SU-DHL-6 (cell line): ENCODE measurements at regions not wholly inside any gene's neighbourhood (a gene's known extent, or its start where the extent isn't known, plus 50 kb on each side); places are given as distances from the start of the nearest gene placed in this dataset.

Source experiments
- H2AFZ ChIP-seq: fragments of 200-600 bp; sonication (generic); 2 replicates; pipeline ENCODE4 v1.6.1; 2014; ENCODE audit warnings: low read depth, mild to moderate bottlenecking, moderate library complexity, mixed read lengths, antibody characterized with exemption, low read length; ENCODE audit not compliant: severe bottlenecking
- H3F3A ChIP-seq: fragments of 200-600 bp; shearing (Covaris generic); 2 replicates; pipeline ENCODE4 v1.6.0; 2016; ENCODE audit warnings: antibody characterized with exemption, mild to moderate bottlenecking; ENCODE audit not compliant: insufficient read depth
- H3K27ac ChIP-seq: fragments of 200-600 bp; sonication (generic); 2 replicates; pipeline ENCODE4 v1.5.1; 2016; ENCODE audit warnings: low read depth, mild to moderate bottlenecking, low read length, moderate library complexity, mixed read lengths
- H3K27me3 ChIP-seq: fragments of 200-600 bp; sonication (generic), shearing (Covaris generic); 2 replicates; pipeline ENCODE4 v1.6.0; 2014; ENCODE audit warnings: mild to moderate bottlenecking, low read length
- H3K36me3 ChIP-seq: fragments of 200-600 bp; sonication (generic); 2 replicates; pipeline ENCODE4 v1.6.1; 2014; ENCODE audit warnings: mild to moderate bottlenecking, low read length, mixed read lengths
- H3K4me2 ChIP-seq: fragments of 300-600, 200-600 bp; shearing (Covaris generic), sonication (generic); 2 replicates; pipeline ENCODE4 v1.6.0; 2014; ENCODE audit warnings: low read length, low read depth, mild to moderate bottlenecking; ENCODE audit not compliant: poor library complexity, severe bottlenecking
- H3K4me3 ChIP-seq: fragments of 200-600 bp; sonication (generic); 2 replicates; pipeline ENCODE4 v1.5.1; 2014; ENCODE audit warnings: antibody characterized with exemption, low read length, mild to moderate bottlenecking, mixed read lengths; ENCODE audit not compliant: insufficient read depth, poor library complexity, severe bottlenecking
- H3K79me2 ChIP-seq: fragments of 200-600 bp; sonication (generic); 2 replicates; pipeline ENCODE4 v1.6.1; 2014; ENCODE audit warnings: mild to moderate bottlenecking, low read length, moderate library complexity; ENCODE audit not compliant: insufficient read depth
- H3K9ac ChIP-seq: fragments of 200-600 bp; sonication (generic); 2 replicates; pipeline ENCODE4 v1.7.0; 2014; ENCODE audit warnings: mild to moderate bottlenecking, low read length
- H3K9me2 ChIP-seq: fragments of 200-600 bp; sonication (generic); replicated peaks from 2 replicates; pipeline ENCODE4 v1.6.1; 2014; ENCODE audit warnings: low read length; ENCODE audit not compliant: insufficient read depth
- H3K9me3 ChIP-seq: fragments of 200-600 bp; sonication (generic); 2 replicates; pipeline ENCODE4 v1.6.1; 2014; ENCODE audit warnings: low read length, mixed read lengths; ENCODE audit not compliant: insufficient read depth
- H4K20me1 ChIP-seq: fragments of 200-600 bp; sonication (generic); 2 replicates; pipeline ENCODE4 v1.6.1; 2014; ENCODE audit warnings: low read depth, mild to moderate bottlenecking, antibody characterized with exemption, low read length, moderate library complexity, mixed read lengths
- EZH2phosphoT487 ChIP-seq: fragments of 200-600 bp; sonication (generic), shearing (Covaris generic); conservative IDR thresholded peaks from 2 replicates; pipeline ENCODE4 v1.6.1; 2018; ENCODE audit warnings: mild to moderate bottlenecking, antibody characterized with exemption, low read length, moderate library complexity, mixed read lengths
- TF ChIP-seq, protein P1 (sequence below): fragments of 200-600 bp; sonication (generic); IDR thresholded peaks from one replicate; pipeline ENCODE4 v1.5.1; 2017; ENCODE audit warnings: antibody characterized with exemption, mild to moderate bottlenecking, low read length, moderate library complexity; ENCODE audit not compliant: insufficient read depth, poor library complexity, severe bottlenecking

DNA sequence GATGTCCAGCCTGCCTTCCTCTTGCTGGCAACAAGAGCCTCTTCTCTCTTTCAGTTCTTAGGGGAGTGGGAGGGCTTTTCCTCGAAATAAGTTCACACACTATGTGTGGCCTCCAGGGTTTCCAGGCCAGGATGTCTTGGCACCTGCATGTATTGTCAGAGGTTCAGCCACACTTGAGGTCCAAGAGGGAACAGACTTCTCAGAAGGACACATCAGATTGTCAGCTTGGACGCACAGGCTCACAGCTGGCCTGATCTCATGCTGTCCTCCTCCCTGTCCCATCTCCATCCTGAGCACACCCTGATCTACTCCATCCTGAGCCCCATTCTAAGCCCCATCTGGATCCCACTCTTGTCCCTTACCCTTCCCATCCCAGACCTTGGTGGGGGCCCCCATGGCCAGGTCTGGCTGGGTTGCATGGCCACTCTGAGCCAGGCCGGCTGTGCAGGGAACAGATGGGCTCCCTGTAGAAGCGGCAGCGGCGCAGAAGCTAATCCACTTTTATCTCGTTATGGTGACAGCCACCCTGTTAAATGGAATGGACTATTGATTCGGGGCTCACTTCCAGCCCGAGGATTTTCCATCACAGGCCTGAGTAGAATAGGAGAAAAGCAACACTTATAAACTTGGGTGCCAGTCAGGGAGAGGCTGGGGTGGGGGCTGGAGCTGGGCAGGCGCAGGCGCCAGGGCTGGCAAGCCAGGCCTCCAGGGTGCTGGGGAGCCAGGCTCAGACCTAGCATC is 85.1 kb upstream of the CSF3R start:
- Histone ChIP-seq H3K4me2 (no peak overlapping the region), H2AFZ (no peak overlapping the region), H3K79me2 (no peaks in the 10 kb centered on the region), H3K9me3 (no peaks in the 10 kb centered on the region), H3K9ac (no peak overlapping the region), H3K4me3 (no peak overlapping the region), H3K36me3 (no peaks in the 10 kb centered on the region), H4K20me1 (no peaks in the 10 kb centered on the region), H3K9me2 (no peaks in the 10 kb centered on the region), H3K27me3 (no peaks in the 10 kb centered on the region), H3K27ac (no peak overlapping the region), H3F3A (no peaks in the 10 kb centered on the region)
- TF ChIP-seq, protein P1, sequence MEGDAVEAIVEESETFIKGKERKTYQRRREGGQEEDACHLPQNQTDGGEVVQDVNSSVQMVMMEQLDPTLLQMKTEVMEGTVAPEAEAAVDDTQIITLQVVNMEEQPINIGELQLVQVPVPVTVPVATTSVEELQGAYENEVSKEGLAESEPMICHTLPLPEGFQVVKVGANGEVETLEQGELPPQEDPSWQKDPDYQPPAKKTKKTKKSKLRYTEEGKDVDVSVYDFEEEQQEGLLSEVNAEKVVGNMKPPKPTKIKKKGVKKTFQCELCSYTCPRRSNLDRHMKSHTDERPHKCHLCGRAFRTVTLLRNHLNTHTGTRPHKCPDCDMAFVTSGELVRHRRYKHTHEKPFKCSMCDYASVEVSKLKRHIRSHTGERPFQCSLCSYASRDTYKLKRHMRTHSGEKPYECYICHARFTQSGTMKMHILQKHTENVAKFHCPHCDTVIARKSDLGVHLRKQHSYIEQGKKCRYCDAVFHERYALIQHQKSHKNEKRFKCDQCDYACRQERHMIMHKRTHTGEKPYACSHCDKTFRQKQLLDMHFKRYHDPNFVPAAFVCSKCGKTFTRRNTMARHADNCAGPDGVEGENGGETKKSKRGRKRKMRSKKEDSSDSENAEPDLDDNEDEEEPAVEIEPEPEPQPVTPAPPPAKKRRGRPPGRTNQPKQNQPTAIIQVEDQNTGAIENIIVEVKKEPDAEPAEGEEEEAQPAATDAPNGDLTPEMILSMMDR: no peak
- no peak for TF ChIP-seq EZH2phosphoT487

DNA sequence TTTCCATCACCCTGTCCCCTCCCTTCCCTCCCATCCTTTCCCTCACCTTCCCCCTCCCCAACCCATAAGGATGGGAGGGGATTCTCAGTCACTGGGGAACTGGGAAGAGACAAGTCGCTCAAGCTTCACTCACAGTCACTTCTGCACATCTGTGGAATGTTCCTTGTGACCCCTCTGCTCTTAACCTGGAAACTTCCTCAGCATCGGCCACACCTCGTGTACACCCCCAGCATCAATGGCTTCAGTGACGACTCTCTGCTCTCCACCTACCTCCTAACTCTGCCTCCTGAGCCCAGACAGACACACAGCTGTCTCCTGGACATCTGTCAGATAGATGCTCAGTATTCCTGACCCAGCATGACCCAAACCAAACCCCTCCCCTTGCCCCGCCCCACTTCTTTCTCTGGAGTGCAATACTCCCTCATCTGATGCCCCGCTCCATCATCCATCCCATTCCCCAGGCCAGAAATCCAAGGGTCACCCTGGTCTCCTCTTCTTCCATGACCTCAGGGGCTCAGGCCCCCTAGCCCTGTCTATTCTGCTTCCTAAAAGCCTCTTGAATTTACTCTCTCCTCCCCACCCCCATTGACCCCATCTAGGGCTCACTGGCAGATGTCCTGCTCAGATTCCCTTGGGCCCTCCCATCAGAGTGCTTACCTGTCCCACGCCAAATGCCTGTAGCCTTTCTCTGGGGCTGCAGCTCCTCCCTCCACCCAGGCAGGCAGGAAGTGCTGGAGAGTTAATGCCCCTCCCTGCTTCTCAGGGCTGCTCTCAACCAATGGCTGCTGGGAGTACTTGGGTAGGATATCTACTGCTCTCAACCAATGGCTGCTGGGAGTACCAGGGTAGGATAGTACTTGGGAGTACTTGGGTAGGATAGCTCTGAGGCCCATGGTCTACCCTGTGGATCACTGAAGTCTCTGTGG is 83.1 kb upstream of the CSF3R start:
- H3K4me2 ChIP-seq: no peak overlapping the region
- H3F3A ChIP-seq: no peaks in the 10 kb centered on the region
- TF ChIP-seq, protein P1: no peak
- TF ChIP-seq EZH2phosphoT487: no peak
- no peaks in the 10 kb centered on the region for H3K79me2 ChIP-seq
- H3K9me2 ChIP-seq: no peaks in the 10 kb centered on the region
- H3K4me3 ChIP-seq: no peak overlapping the region
- no peaks in the 10 kb centered on the region for H3K36me3 ChIP-seq
- no peak overlapping the region for H3K27ac ChIP-seq
- H3K9ac ChIP-seq: no peak overlapping the region
- H2AFZ ChIP-seq: no peak overlapping the region
- H3K9me3 ChIP-seq: no peaks in the 10 kb centered on the region
- no peaks in the 10 kb centered on the region for H4K20me1 ChIP-seq
- H3K27me3 ChIP-seq: no peaks in the 10 kb centered on the region

DNA sequence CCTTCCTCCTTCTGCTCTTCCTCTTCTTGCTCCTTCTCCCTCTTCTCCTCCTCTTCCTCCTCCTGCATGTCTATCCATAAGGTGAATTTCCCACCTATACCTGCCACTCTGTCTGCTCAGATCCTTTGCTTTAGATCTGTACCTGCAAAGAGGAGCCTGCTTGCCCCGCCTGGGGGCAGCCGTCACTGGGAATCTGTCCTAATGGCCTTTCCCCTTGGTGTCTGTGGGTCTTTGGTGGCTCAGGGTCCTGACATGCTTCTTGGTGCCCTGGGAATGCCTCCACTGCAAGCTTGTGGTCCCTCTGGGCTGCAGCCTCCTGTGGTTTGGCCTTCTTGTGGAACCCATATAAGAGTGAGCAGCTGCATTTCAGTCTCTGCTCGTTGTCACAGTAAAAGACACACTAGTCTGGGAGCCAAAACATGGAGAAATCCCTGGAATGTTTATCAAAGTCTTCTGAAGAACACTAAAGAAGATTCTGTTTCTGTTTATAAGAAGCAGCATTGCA is 79.5 kb upstream of the CSF3R start:
- Histone ChIP-seq H3K27ac (no peak overlapping the region), H3K9me3 (no peaks in the 10 kb centered on the region), H3K79me2 (no peaks in the 10 kb centered on the region), H2AFZ (no peak overlapping the region), H4K20me1 (no peaks in the 10 kb centered on the region), H3K4me3 (no peak overlapping the region), H3K36me3 (no peaks in the 10 kb centered on the region), H3K9me2 (no peaks in the 10 kb centered on the region), H3K27me3 (no peaks in the 10 kb centered on the region), H3F3A (no peaks in the 10 kb centered on the region), H3K4me2 (no peak overlapping the region), H3K9ac (no peak overlapping the region)
- TF ChIP-seq, protein P1: no peak
- TF ChIP-seq EZH2phosphoT487: no peak
